Pulmonary artery endothelial cell (primary cell): ENCODE measurements at regions not wholly inside any gene's neighbourhood (a gene's known extent, or its start where the extent isn't known, plus 50 kb on each side); places are given as distances from the start of the nearest gene placed in this dataset.
"Not testable (repeated sequence)": the region's sequence is repeated elsewhere in the genome, so short reads cannot be mapped to it uniquely, and the experiment has no call there.

Experiments used
- DNase-seq: peaks from one replicate; pipeline ENCODE4 v3.0.0-alpha.2; 2011; ENCODE audit warnings: low read depth, low spot score

DNA sequence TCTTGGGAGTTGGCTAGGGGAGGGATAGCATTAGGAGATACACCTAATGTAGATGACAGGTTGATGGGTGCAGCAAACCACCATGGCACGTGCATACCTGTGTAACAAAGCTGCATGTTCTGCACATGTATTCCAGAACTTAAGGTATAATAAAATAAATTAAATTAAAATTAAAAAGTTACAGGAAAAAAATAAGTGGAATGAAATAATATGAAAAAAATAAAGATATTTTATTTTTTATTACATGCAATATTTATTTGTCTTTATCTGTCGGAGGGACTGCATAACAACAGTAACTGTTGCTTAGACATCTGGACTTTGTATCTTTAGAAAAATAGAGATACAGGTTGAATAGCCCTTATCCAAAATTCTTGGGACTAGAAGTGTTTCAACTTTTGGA, 597.4 kb upstream of the CCDC179 start:
- DNase-seq, result no peak

- no peak for DNase-seq
Observed at GRCh38 chr11:23471878-23472277, 611.6 kb upstream of the CCDC179 start.

DNA sequence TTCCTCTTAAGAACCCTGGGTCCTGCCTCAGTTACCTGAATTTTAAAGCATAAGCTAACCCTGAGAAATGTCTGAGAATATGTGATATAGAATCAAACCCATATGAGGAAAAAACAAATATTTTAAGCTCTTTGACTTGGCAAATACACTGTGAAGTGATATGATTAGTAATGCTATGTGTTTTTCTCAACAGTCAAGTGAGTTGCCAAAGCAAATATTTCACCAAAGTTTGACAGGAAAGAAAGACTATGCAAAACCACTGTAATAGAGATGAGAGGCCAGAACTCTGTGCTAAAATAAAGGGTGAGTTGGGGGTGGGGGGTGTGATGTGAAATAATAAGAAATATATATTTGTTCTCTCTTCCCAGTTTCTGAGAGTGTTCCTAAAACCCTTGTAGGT, 613.5 kb upstream of the CCDC179 start:
- no peak for DNase-seq

GRCh38 chr11:23480736-23481135, 620.5 kb upstream of the CCDC179 start:
- DNase-seq, result no peak

GRCh38 chr11:23484146-23484545, 623.9 kb upstream of the CCDC179 start:
- DNase-seq, result not testable (repeated sequence)

- not testable (repeated sequence) for DNase-seq
Observed at GRCh38 chr11:23484618-23485017, 624.3 kb upstream of the CCDC179 start.

GRCh38 chr11:23490557-23491235, 630.4 kb upstream of the CCDC179 start:
- no peak for DNase-seq

DNA sequence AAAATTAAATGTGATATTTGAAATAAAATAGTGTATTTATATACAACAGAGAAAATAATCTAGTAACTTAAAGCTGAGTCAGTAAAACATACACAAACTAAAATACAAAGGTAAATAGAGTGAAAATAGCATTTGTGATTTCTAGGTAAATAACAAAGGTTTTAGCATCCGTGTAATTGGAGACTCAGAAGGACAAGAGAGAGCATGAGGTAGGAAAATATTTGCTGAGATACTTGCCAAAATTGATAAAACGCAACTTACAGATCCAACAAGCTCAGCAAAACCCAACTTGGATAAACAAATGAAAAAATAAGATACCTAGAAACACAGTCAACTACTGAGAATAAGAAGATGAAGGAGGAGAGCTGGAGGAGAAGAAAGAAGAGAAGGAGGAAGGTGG, 634.7 kb upstream of the CCDC179 start:
- no peak for DNase-seq

- no peak for DNase-seq
Observed at GRCh38 chr11:23496340-23496739, 636.1 kb upstream of the CCDC179 start.

DNA sequence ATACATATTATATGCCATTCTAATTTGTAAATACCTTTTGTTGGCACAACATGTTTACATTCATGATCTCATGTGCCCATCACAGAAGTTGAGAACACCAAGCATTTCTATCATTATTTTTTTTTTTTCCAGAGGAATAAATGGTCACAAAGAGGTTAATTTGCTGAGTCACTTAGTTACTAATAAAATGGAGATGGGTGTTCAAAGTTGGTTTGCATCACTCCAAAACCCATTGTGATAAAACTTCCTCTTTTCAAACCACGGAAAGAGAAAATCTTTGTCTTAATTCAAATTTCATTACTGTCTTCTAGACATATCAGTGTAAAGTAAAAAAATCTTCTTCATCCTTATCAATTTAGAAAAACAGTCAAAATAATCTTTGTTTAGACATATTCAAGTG, 636.8 kb upstream of the CCDC179 start:
- no peak for DNase-seq

GRCh38 chr11:23502389-23502788, 642.1 kb upstream of the CCDC179 start:
- no peak for DNase-seq

DNA sequence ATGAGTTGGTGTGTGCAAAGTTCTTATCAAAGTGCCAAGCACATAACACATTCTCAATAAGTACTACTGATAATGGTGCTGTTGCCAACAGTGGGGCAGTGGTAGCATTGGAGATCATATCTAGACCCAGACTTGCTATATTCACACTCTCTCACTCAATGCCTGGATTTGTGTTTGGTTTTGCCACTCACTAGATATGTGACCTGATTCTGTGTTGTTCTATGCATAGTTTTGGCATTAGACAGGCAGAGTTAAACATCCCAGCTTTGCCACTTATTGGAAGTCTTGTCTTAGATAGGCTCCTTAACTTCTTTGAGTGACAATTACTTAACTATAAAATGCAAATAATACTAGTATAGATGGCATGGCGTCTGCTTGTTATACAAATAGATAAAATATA, 642.6 kb upstream of the CCDC179 start:
- no peak for DNase-seq

GRCh38 chr11:23509023-23509422, 648.7 kb upstream of the CCDC179 start:
- no peak for DNase-seq

DNA sequence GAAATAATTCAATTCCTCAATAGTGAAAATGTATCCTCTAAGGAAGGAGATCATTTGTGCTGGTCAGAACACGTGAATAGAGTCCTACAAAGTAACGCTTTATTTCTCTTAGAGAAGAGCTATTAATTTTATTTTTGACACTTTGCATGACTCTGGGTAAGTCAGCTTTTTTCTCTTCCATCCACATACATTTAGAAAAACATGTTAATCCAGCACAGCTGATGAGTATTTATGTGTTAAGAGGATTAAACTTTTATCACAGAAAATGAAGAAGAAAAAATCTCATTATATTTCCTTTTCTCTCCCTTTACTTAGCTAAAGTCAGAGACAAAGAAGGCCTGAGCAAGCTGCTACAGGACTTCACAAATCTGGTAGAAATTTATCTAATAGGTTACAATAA, 649.5 kb upstream of the CCDC179 start:
- DNase-seq, result no peak

- no peak for DNase-seq
Observed at GRCh38 chr11:23519194-23519593, 658.9 kb upstream of the CCDC179 start.

DNA sequence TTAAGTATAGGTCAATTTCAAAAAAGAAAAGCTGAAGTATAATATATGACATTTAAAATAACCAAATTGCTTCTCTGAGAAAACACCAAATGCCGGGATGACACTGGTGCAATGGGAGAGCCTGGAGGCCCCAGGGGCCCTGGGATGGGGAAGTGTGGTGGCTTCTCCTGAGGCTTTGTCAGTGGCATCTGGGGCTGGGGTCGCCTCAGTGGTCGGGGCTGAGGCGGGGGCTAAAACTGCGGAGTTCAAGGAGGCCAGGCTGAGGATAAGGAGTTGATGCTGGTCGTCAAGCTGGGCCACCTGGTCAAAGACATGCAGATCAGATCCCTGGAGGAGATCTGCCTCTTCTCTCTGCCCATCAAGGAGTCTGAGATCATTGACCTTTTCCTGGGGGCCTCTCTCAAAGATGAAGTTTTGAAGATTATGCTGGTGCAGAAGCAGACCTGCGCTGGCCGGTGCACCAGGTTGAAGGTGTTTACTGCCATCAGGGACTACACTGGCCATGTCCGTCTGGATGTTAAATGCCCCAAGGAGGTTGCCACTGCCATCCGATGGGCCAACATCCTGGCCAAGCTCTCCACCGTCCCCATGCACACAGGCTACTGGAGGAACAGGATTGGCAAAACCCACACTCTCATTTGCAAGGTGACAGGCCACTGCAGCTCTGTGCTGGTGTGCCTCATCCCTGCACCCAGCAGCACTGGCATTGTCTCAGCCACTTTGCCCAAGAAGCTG, 660.1 kb upstream of the CCDC179 start:
- no peak for DNase-seq

- DNase-seq, result no peak
Observed at GRCh38 chr11:23536907-23537306, 676.6 kb upstream of the CCDC179 start.

- no peak for DNase-seq
Observed at GRCh38 chr11:23539556-23539955, 679.3 kb upstream of the CCDC179 start.

- peak; percentile 1 for DNase-seq
Observed at GRCh38 chr11:23540101-23540561, 679.9 kb upstream of the CCDC179 start.

DNA sequence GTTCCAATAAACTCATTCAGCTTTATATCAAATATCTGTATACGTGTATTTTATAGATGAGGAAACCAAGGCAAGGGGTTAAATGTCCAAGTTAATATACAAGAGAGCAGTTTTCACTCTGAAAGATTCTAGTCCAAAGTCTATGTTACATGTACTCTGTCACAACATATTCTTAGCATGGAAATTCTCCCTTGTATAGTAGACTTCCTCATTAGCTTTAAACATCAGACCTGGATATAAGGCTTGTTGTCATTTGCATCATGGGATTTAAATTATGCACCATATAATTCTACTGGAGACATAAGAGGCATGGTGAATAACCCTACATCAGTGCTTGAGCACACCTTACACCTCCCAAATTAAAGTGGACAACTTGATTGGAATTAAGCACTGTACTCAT, 681.9 kb upstream of the CCDC179 start:
- DNase-seq, result no peak

DNA sequence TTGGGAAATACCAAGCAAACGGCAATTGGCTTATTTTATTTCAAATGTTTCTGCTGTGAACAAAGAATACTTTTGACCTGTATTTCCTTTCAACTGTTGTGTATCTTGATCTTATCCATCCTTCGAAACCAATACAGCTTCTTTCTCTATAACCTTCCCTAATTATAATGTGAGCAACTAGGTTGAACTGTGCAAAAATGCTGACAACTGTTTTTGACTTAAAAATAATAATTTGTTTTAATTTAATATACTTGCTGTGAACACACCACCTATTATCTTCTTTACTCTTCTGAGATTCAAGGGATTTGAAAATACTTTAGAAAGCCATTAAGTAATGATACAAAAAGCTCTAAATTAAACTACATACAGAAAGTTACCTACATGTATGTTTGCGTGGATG, 682.5 kb upstream of the CCDC179 start:
- no peak for DNase-seq

GRCh38 chr11:23543651-23544222, 683.5 kb upstream of the CCDC179 start:
- no peak for DNase-seq

- DNase-seq, result no peak
Observed at GRCh38 chr11:23551706-23552105, 691.4 kb upstream of the CCDC179 start.
